ENCODE measurements at regions not wholly inside any gene's neighbourhood (a gene's known extent, or its start where the extent isn't known, plus 50 kb on each side); places are given as distances from the start of the nearest gene placed in this dataset.

DNA sequence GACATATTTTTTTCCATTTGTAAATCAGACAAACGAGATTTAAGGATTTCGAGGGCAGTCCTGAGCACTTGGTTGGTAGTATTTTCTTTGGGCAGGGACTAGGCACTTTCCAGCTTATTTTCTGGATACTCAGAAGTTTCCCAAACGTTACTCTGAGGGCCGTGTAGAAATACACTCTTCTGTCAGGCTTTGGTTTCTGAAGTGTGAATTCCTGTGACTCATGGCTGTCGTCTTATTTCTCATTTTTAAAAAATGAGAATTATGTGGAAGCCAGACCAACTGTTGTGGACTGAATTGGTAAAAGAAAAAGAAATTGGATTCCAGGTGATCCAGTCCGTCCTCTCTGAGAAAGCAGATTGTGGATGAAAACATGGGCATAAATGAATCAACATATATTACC, 658.6 kb upstream of the FANCL start:
- H3K4me1 ChIP-seq, result no peaks in the 10 kb centered on the region
- no peaks in the 10 kb centered on the region for H4K20me1 ChIP-seq
- no peak overlapping the region for H3K27ac ChIP-seq
- H3K27me3 ChIP-seq, result no peaks in the 10 kb centered on the region
- H3K4me2 ChIP-seq, result no peak overlapping the region
- no peaks in the 10 kb centered on the region for H3K36me3 ChIP-seq
- H3K9ac ChIP-seq, result no peak overlapping the region
- H3K4me3 ChIP-seq, result no peak overlapping the region
- no peaks in the 10 kb centered on the region for H3K9me3 ChIP-seq (replicated peaks in 1 of 11)
- TF ChIP-seq Cebpa-rat (IDR thresholded peaks at IDR 0.05), result no peak

DNA sequence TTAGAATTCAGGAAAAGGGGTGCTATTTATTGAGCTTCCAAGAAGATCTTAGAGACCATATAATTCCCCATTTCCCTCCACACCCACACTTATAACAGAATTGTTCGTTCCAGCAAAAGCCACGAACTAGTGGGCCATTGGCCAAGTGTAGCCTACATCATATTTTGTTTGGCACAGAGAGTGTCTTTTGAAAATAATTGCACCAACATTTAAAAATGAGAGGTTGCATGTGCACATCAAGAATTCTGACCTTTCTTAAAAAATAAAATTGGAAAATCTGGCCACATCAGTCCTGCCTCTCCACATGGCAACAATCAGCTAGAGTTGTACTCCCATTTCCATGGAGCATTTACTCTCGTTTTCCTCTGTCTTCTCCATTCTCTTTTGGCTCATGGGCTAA, 655.5 kb upstream of the FANCL start:
- Histone ChIP-seq H3K27me3 (no peaks in the 10 kb centered on the region), H3K36me3 (no peaks in the 10 kb centered on the region), H4K20me1 (no peaks in the 10 kb centered on the region), H3K4me2 (no peak overlapping the region), H3K4me1 (no peaks in the 10 kb centered on the region), H3K4me3 (no peak overlapping the region), H3K27ac (no peak overlapping the region), H3K9ac (no peak overlapping the region), H3K9me3 (replicated peaks in 1 of 11) (no peaks in the 10 kb centered on the region)
- no peak for TF ChIP-seq Cebpa-rat (IDR thresholded peaks at IDR 0.05)

DNA sequence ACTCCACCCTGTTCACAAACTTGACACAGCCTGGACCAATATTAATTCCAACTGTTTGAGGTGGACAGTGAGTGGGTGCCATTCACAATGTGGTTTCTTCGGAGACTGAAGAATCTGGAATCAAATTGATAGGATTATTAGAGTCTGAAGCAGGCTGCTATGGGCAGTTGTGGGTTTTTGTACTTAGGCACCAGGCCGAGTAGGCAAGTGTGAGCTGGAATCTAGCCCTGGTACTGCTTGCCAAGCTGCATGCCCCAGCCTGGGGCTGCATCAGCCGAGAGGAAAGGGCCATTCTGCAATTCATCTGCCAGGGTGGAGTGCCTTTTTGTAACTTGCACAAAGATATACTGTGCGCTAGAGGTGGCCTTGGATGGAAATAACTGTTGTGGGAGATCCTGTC, 654.7 kb upstream of the FANCL start:
- no peak overlapping the region for H3K9ac ChIP-seq
- no peaks in the 10 kb centered on the region for H3K36me3 ChIP-seq
- no peak for TF ChIP-seq Cebpa-rat (IDR thresholded peaks at IDR 0.05)
- no peaks in the 10 kb centered on the region for H3K9me3 ChIP-seq (replicated peaks in 1 of 11)
- no peak overlapping the region for H3K27ac ChIP-seq
- H4K20me1 ChIP-seq, result no peaks in the 10 kb centered on the region
- no peak overlapping the region for H3K4me2 ChIP-seq
- no peaks in the 10 kb centered on the region for H3K27me3 ChIP-seq
- H3K4me3 ChIP-seq, result no peak overlapping the region
- no peaks in the 10 kb centered on the region for H3K4me1 ChIP-seq

DNA sequence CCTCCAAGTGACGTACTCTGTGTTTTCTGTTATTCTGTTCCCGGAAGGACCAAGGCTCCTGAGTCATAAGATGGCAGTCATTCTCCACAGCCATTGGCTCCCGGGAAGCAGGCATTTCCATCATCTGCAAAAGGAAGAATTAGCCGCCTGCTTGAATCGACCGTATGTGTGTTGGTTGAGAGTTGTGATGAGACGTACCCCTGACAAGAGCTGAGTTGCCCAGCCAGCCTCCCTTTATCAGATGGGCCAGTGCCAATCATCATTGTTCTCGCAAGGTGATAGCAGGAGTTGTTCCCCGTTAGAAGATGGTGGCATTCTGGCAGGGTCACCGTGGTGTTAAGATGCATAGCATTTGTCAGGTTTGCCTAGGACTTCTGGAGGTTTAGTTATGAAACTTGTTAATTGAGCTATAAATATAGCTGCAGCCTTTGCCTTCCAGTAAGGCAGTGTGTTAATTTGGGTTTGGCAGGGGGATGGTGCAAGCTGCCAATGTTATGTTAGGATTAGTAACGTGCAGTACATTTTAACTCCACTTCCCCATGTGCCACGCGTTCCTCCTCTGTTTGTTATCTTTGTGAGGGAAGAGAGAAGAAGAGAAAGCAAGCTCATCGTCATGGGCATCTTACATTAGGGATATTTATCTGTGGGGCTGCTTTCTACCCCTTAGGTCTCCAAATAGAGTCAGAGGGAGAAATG, 652.7 kb upstream of the FANCL start:
- TF ChIP-seq Cebpa-rat (IDR thresholded peaks at IDR 0.05), result no peak
- Histone ChIP-seq H4K20me1 (no peaks in the 10 kb centered on the region), H3K36me3 (no peaks in the 10 kb centered on the region), H3K4me3 (no peak overlapping the region), H3K27me3 (no peaks in the 10 kb centered on the region), H3K4me2 (no peak overlapping the region), H3K4me1 (no peaks in the 10 kb centered on the region), H3K9me3 (replicated peaks in 1 of 11) (no peaks in the 10 kb centered on the region), H3K9ac (no peak overlapping the region), H3K27ac (no peak overlapping the region)

DNA sequence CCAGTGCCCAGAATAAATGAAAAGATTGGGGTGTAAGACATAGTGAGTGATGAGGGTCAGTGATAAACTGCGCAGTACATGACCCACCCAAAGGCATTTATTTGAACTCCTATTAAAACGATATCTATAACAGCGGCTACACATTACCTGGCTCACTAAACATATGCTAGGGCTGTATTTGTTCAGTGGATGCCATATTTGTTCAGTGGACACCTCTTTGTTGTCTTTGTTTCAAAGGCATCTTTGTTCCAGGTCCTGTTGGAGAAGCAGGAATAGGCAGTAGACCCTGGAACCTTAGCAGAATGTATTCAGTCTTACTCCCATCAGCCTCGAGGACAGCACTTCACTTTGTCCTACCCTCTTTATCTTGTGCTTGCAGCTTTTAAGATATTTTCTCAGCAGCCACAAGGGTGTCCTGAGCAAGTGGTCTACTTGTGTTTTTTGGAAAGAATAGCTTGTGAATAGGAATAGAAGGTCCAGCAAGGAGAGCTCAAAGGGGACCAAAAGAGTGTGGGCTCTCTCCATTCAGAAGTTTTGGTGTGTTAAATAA, 650.8 kb upstream of the FANCL start:
- Histone ChIP-seq H3K27ac (no peak overlapping the region), H3K4me3 (no peak overlapping the region), H4K20me1 (no peaks in the 10 kb centered on the region), H3K27me3 (no peaks in the 10 kb centered on the region), H3K36me3 (no peaks in the 10 kb centered on the region), H3K9ac (no peak overlapping the region), H3K4me1 (no peaks in the 10 kb centered on the region), H3K4me2 (no peak overlapping the region), H3K9me3 (replicated peaks in 1 of 11) (no peaks in the 10 kb centered on the region)
- no peak for TF ChIP-seq Cebpa-rat (IDR thresholded peaks at IDR 0.05)

DNA sequence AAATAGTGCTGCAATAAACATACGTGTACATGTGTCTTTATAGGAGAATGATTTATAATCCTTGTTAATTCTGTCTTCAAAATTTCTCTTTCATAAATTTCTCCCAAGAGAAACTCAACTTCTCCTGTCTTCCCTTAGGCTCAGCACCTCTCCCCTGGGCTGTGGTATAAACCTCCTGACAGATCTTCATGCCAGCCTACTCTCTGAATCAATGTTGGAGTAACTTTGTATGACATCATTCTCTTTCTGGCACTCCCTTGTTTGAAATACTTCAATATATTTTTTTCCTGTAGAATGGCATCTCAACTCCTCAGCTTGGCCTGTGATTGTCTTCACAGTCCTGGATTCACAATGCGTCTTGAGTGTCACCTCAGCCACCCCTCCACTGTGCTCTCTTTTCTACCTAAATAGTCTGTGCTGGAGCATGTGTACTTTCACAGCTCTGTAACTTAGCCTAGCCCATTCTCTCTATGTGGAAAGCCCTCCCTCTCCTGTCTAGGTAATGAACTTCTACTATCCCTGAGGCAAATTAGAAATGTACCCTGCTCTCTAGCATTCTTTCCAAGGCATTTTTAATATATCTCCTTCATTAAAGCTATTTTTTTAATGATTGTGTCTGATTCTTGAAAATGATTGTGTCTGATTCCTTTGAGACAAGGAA, 649.9 kb upstream of the FANCL start:
- Histone ChIP-seq H3K9me3 (replicated peaks in 1 of 11) (no peaks in the 10 kb centered on the region), H3K27ac (no peak overlapping the region), H3K4me2 (no peak overlapping the region), H4K20me1 (no peaks in the 10 kb centered on the region), H3K4me1 (no peaks in the 10 kb centered on the region), H3K9ac (no peak overlapping the region), H3K27me3 (no peaks in the 10 kb centered on the region), H3K36me3 (no peaks in the 10 kb centered on the region), H3K4me3 (no peak overlapping the region)
- no peak for TF ChIP-seq Cebpa-rat (IDR thresholded peaks at IDR 0.05)

GRCh38 chr2:58886009-58886408, 644.9 kb upstream of the FANCL start:
- H3K36me3 ChIP-seq, result no peaks in the 10 kb centered on the region
- no peak overlapping the region for H3K27ac ChIP-seq
- H3K27me3 ChIP-seq, result no peaks in the 10 kb centered on the region
- no peak overlapping the region for H3K4me2 ChIP-seq
- no peak overlapping the region for H3K4me3 ChIP-seq
- no peaks in the 10 kb centered on the region for H4K20me1 ChIP-seq
- TF ChIP-seq Cebpa-rat (IDR thresholded peaks at IDR 0.05), result no peak
- H3K9me3 ChIP-seq (replicated peaks in 1 of 11), result no peaks in the 10 kb centered on the region
- H3K4me1 ChIP-seq, result no peaks in the 10 kb centered on the region
- H3K9ac ChIP-seq, result no peak overlapping the region

- TF ChIP-seq Cebpa-rat (IDR thresholded peaks at IDR 0.05), result no peak
- no peak overlapping the region for H3K4me2 ChIP-seq
- no peak overlapping the region for H3K9ac ChIP-seq
- no peak overlapping the region for H3K4me3 ChIP-seq
- H4K20me1 ChIP-seq, result no peaks in the 10 kb centered on the region
- H3K9me3 ChIP-seq (replicated peaks in 1 of 11), result no peaks in the 10 kb centered on the region
- H3K4me1 ChIP-seq, result no peaks in the 10 kb centered on the region
- no peak overlapping the region for H3K27ac ChIP-seq
- no peaks in the 10 kb centered on the region for H3K36me3 ChIP-seq
- H3K27me3 ChIP-seq, result no peaks in the 10 kb centered on the region
These were observed 638.7 kb upstream of the FANCL start for GRCh38 chr2:58879834-58880233.

DNA sequence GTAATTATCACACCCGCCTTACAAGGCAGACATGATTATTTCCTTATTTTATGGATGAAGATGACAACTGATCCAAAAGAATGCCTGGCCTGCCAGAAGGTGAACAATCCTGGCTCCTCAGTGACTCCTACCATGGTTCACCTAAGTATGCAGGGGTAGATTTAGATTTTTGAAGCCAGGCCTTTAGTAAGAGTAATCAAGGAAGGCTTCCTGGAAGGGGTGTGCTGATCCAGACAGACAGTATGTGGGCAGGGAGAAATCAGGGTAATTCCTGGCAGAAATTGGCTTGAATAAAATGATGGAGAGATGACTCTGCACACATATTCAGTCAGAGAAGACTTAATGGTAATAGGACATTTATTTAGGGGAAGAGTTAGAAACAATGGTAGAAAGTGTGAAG, 637.7 kb upstream of the FANCL start:
- Histone ChIP-seq H3K4me2 (no peak overlapping the region), H3K4me3 (no peak overlapping the region), H3K9me3 (replicated peaks in 1 of 11) (no peaks in the 10 kb centered on the region), H3K27ac (no peak overlapping the region), H3K4me1 (no peaks in the 10 kb centered on the region), H3K9ac (no peak overlapping the region), H3K36me3 (no peaks in the 10 kb centered on the region), H4K20me1 (no peaks in the 10 kb centered on the region), H3K27me3 (no peaks in the 10 kb centered on the region)
- TF ChIP-seq Cebpa-rat (IDR thresholded peaks at IDR 0.05), result no peak

DNA sequence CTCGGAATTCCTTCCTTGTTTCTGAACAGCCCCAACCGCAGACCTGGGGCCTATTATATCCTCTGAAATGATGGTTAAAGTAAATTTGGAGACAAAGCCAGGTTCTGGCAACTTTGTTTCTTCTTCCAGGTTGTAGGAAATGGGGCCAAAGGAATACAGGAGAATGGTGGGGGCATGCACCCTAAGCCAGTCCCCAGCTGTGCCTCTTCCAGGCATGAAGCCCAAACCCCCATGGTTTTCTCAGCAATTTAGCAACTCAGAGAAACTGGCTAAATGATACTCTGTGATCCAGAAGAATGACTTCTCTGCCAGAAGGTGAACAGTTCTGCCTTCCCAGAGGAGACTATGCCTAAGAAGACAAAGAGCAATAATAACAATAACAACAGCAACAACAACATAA, 635.0 kb upstream of the FANCL start:
- Histone ChIP-seq H3K27me3 (no peaks in the 10 kb centered on the region), H3K4me3 (no peak overlapping the region), H3K9ac (no peak overlapping the region), H4K20me1 (no peaks in the 10 kb centered on the region), H3K36me3 (no peaks in the 10 kb centered on the region), H3K9me3 (replicated peaks in 1 of 11) (no peaks in the 10 kb centered on the region), H3K4me1 (no peaks in the 10 kb centered on the region), H3K4me2 (no peak overlapping the region), H3K27ac (no peak overlapping the region)
- no peak for TF ChIP-seq Cebpa-rat (IDR thresholded peaks at IDR 0.05)
